ENCODE measurements at regions not wholly inside any gene's neighbourhood (a gene's known extent, or its start where the extent isn't known, plus 50 kb on each side); places are given as distances from the start of the nearest gene placed in this dataset.

DNA sequence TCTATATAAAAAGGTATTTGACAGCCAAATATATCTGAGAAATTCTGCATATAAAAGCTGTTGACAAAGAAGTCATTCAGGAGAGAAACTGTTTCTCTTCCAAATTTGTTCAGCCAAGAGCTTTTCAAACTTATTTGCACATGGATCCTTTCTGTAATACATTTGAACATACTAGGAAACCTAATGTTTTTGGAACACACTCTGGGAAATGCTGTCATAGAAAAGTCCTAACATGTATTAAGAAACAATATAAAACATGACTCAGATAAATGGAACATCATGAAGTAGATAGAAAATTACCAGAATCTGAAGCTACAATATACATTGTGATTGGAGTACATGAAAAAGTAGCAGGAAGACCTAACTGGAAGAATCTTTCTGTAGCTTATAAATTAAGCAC, 781.5 kb upstream of the EPHA5 start:
- H3K4me2 ChIP-seq (ENCODE audit: low read depth, low read length) = no peak overlapping the region
- no peaks in the 10 kb centered on the region for H3K36me3 ChIP-seq (replicated peaks; ENCODE audit: insufficient read depth, low read length)
- no peak overlapping the region for H3K27ac ChIP-seq (ENCODE audit: low read length)
- H3K9me3 ChIP-seq (replicated peaks; ENCODE audit: insufficient read depth, low read length) = no peaks in the 10 kb centered on the region
- no peaks in the 10 kb centered on the region for H3F3A ChIP-seq (ENCODE audit: insufficient read depth, low read length)
- no peaks in the 10 kb centered on the region for H3K79me2 ChIP-seq (ENCODE audit: low read length)
- DNase-seq = no peak
- no peaks in the 10 kb centered on the region for H3K9me2 ChIP-seq (replicated peaks; ENCODE audit: insufficient read depth, low read length)
- H3K4me1 ChIP-seq (ENCODE audit: low read length) = no peaks in the 10 kb centered on the region
- no peaks in the 10 kb centered on the region for H4K20me1 ChIP-seq (ENCODE audit: insufficient read depth, low read length)
- H2AFZ ChIP-seq (ENCODE audit: low read length) = no peak overlapping the region
- no peak for TF ChIP-seq EZH2phosphoT487 (IDR thresholded peaks at IDR 0.05; ENCODE audit: low read length)
- TF ChIP-seq, protein P1, sequence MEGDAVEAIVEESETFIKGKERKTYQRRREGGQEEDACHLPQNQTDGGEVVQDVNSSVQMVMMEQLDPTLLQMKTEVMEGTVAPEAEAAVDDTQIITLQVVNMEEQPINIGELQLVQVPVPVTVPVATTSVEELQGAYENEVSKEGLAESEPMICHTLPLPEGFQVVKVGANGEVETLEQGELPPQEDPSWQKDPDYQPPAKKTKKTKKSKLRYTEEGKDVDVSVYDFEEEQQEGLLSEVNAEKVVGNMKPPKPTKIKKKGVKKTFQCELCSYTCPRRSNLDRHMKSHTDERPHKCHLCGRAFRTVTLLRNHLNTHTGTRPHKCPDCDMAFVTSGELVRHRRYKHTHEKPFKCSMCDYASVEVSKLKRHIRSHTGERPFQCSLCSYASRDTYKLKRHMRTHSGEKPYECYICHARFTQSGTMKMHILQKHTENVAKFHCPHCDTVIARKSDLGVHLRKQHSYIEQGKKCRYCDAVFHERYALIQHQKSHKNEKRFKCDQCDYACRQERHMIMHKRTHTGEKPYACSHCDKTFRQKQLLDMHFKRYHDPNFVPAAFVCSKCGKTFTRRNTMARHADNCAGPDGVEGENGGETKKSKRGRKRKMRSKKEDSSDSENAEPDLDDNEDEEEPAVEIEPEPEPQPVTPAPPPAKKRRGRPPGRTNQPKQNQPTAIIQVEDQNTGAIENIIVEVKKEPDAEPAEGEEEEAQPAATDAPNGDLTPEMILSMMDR (IDR thresholded peaks at IDR 0.05; ENCODE audit: low read length) = no peak
- TF ChIP-seq EZH2 (optimal IDR thresholded peaks at IDR 0.05; ENCODE audit: low read depth, low read length) = no peak
- no peaks in the 10 kb centered on the region for H3K27me3 ChIP-seq (replicated peaks; ENCODE audit: insufficient read depth, low read length)
- no peak overlapping the region for H3K9ac ChIP-seq (ENCODE audit: low read length)
- no peak overlapping the region for H3K4me3 ChIP-seq (ENCODE audit: low read length)

DNA sequence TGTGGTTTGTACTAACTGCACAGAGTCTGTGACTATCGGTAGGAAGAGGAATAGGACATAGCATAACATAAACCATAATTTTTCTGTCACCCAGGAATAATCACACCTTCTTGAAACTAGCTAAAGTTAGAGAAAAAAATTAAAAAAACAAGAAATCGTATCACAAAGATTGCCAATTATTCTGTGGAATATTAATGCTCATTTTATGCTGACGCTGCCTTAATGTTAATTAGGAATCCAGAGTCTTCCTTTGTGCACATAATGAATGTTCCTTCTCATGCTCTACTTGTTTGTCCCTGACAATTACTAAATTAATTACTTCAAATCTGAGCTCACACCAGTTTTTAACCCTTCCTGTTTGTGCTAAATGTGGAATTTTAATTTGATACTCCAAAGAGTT, 772.7 kb upstream of the EPHA5 start:
- Histone ChIP-seq H3K27ac (ENCODE audit: low read length) (no peak overlapping the region), H3K9me3 (replicated peaks; ENCODE audit: insufficient read depth, low read length) (no peaks in the 10 kb centered on the region)
- no peak for DNase-seq

DNA sequence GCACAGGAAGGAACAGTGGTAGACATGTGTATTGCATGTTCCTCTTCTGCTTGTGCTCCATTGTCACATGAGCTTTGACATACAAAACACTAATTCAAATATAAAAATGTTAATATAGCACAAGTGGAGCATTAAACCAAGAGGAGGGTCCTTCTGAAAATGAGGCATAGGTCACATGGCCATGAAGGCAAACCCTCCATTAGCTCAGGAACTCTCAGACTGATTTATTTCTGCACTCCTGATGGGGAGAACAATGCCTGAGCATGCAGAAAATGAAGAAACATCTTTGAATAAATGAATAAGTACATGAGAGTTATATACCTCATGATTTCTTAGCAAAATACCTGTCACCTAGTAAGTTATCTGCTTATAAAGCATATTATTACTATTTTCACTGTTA, 769.2 kb upstream of the EPHA5 start:
- Histone ChIP-seq H3F3A (ENCODE audit: insufficient read depth, low read length) (no peaks in the 10 kb centered on the region), H3K9me2 (replicated peaks; ENCODE audit: insufficient read depth, low read length) (no peaks in the 10 kb centered on the region), H3K9ac (ENCODE audit: low read length) (no peak overlapping the region), H4K20me1 (ENCODE audit: insufficient read depth, low read length) (no peaks in the 10 kb centered on the region), H3K4me1 (ENCODE audit: low read length) (no peaks in the 10 kb centered on the region), H3K4me2 (ENCODE audit: low read depth, low read length) (no peak overlapping the region), H2AFZ (ENCODE audit: low read length) (no peak overlapping the region), H3K4me3 (ENCODE audit: low read length) (no peak overlapping the region), H3K36me3 (replicated peaks; ENCODE audit: insufficient read depth, low read length) (no peaks in the 10 kb centered on the region), H3K79me2 (ENCODE audit: low read length) (no peaks in the 10 kb centered on the region), H3K27me3 (replicated peaks; ENCODE audit: insufficient read depth, low read length) (no peaks in the 10 kb centered on the region), H3K9me3 (replicated peaks; ENCODE audit: insufficient read depth, low read length) (no peaks in the 10 kb centered on the region), H3K27ac (ENCODE audit: low read length) (no peak overlapping the region)
- TF ChIP-seq, protein P1 (IDR thresholded peaks at IDR 0.05; ENCODE audit: low read length) = no peak
- TF ChIP-seq EZH2phosphoT487 (IDR thresholded peaks at IDR 0.05; ENCODE audit: low read length) (no peak), EZH2 (optimal IDR thresholded peaks at IDR 0.05; ENCODE audit: low read depth, low read length) (no peak)
- no peak for DNase-seq

More for the DNA sequence above, 772.7 kb upstream of the EPHA5 start:
- H3K36me3 ChIP-seq (replicated peaks; ENCODE audit: insufficient read depth, low read length) = no peaks in the 10 kb centered on the region
- no peak overlapping the region for H3K4me2 ChIP-seq (ENCODE audit: low read depth, low read length)
- H2AFZ ChIP-seq (ENCODE audit: low read length) = no peak overlapping the region
- no peaks in the 10 kb centered on the region for H3K79me2 ChIP-seq (ENCODE audit: low read length)
- H3K4me3 ChIP-seq (ENCODE audit: low read length) = no peak overlapping the region
- no peak overlapping the region for H3K9ac ChIP-seq (ENCODE audit: low read length)
- no peaks in the 10 kb centered on the region for H3F3A ChIP-seq (ENCODE audit: insufficient read depth, low read length)
- H4K20me1 ChIP-seq (ENCODE audit: insufficient read depth, low read length) = no peaks in the 10 kb centered on the region
- TF ChIP-seq EZH2phosphoT487 (IDR thresholded peaks at IDR 0.05; ENCODE audit: low read length) = no peak
- TF ChIP-seq, protein P1 (IDR thresholded peaks at IDR 0.05; ENCODE audit: low read length) = no peak
- TF ChIP-seq EZH2 (optimal IDR thresholded peaks at IDR 0.05; ENCODE audit: low read depth, low read length) = no peak
- H3K27me3 ChIP-seq (replicated peaks; ENCODE audit: insufficient read depth, low read length) = no peaks in the 10 kb centered on the region
- H3K4me1 ChIP-seq (ENCODE audit: low read length) = no peaks in the 10 kb centered on the region
- no peaks in the 10 kb centered on the region for H3K9me2 ChIP-seq (replicated peaks; ENCODE audit: insufficient read depth, low read length)

All from MM.1S (cell line).